Activated effector memory CD4-positive, alpha-beta T cell treated with anti-CD3 and anti-CD28 coated beads, Interleukin-2, amount 50 U/mL, for 16 hours (primary cell): ENCODE measurements at regions not wholly inside any gene's neighbourhood (a gene's known extent, or its start where the extent isn't known, plus 50 kb on each side); places are given as distances from the start of the nearest gene placed in this dataset.

Source experiments
- DNase-seq: peaks from one replicate; pipeline ENCODE4 v3.0.0-alpha.2; 2020

DNA sequence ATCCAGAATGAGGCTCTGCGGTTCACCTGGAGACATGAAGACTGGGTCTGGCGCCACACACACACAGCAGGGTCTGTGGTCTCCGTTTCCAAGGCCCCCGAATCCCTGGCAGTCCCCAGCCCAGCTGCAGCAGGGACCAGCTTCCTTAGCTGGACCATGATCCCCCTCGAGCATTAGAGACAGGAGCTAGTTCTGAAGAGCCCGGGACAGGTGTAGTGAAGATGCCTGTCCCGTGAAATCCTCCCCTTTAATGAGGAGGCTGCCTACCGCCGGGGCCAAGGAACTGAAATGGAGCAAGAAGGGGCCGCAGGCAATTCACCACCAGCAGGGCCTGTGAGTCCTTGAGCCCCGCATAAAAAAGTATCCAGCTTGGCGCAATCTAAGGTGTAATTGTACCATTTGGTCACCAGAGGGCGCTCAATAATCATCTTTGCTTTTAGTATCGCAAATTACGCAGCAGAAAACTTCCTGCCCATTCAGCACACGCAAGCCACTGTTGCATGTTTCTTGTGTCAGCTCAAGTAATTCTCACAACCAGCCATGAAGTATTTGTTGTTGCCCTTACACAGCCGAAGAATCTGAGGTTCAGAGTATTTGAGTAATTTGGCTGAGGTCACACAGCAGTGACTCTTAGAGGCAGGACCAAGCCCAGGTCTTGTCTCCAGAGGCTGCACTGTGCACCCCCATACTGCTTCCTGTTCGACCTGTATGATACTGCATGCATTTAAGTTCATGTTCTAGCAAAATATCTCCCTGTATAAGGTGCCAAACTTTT, 54.3 kb upstream of the PPP2R5C start:
- peak; percentile 79 for DNase-seq

DNA sequence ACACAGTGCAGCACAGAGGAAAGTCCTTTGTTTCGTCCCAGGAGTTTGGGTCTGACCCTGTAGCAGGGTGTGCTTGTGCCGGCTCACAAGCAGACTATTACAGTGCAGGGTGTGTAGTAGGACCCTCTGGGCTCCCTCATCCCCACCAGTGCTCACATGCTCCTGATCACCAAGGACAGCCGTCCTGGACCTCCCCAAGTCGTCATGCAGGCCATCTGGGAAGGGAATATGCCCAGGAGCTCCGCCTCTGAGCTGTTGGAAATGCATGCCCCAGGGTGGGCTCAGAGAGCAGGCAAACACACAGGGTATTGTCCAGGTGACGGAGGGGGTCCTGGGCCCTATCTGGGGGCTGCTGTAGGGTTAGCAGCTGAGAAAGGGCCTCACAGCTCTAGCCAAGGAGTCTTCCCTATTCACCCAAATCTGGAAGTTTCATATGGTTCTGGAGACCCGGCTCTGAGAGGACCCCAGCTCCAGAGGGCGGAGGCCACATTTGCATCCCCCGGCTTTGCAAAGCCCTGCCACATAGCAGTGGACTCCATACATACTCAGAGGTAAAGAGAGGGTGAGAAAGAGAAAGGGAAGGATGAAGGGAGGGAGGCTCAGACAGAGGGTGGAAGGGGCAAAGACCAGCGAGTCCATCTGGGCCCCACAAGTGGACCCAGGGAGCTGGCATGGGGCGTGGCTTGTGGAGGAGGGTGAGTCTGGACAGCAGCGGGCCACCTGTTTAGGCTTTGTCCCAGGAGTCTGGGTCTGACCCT, 53.5 kb upstream of the PPP2R5C start:
- DNase-seq = no peak

DNA sequence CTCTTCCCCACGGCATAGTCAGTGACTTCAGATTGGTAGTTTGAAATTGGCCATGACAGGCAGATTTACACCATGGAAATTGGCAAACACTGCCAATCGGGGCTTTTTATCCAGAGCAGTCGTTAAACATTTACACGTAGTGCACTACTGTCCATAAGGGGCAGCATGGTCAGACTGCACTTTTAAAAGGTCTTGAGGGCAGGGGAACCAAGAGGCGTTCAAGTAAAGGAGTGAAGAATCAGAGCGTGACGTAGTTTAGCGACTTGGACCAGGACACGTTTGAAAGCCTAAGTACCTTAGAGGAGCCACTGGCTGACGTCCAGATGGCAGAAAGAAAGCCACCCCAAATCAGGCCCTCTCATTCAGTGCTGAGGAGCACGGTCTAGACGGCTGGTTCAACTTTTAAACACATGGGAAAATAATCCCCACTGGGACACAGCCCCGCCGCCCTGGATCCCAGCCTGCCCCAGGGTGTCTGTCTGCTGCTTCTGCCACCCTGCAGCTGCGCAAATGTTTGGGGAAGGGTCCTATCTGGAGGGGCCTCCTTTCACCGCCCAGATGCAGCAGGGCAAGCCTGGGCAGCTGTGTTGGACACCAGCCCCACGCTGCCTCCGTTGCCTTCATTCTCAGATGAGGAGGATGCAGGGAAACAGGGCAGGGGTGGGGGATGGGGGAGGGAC, 52.5 kb upstream of the PPP2R5C start:
- DNase-seq = no peak

- DNase-seq = no peak
These were observed 52.0 kb upstream of the PPP2R5C start for GRCh38 chr14:101709533-101709881.

GRCh38 chr14:101709962-101710931, 51.3 kb upstream of the PPP2R5C start:
- DNase-seq = no peak

DNA sequence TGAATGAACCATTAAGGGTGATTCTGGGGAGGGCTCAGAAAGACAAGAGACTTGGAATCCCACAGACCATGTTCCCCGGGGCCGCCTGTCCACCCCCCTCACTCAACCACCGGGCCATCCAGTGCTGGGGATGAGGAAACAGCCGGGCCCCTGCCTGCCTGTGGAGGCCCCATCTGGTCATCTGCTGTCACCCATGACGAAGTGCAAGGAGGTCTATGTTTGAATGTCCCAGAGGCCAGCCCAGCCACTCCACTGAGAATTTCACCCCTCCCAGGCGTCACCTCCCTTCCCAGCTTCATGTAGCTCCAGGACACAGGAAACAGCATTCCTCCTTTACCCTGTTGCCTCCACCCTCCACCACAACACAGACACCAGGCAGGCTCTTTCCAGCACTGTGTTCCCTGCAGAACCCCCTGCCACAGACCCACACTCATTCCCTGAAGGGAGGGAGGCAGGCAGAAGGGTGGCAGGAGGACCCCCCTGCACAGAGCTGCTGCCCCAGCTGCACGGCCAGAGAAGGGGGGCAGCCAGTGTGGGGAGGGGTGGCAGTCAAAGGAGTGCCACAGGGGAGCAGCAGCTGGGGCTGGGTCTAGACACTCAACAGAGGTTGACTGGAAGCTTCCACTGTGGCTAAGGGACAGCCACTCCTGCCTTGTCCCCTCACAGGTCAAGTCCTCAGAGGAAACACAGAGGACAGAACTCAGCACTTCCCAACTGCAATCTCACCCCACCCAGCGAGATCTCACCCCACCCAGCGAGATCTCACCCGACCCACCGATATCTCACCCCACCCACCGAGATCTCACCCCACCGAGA, 50.3 kb upstream of the PPP2R5C start:
- DNase-seq = no peak
